GM12878 (cell line): ENCODE measurements at regions not wholly inside any gene's neighbourhood (a gene's known extent, or its start where the extent isn't known, plus 50 kb on each side); places are given as distances from the start of the nearest gene placed in this dataset.

ENCODE experiments used
- ESRRA ChIP-seq: IDR thresholded peaks from 2 replicates; pipeline ENCODE4 v1.6.1; 2012; ENCODE audit warnings: mild to moderate bottlenecking, low read length, improper control_type of control experiment
- MAX ChIP-seq: IDR thresholded peaks from 2 replicates; pipeline ENCODE4 v1.6.1; 2012; ENCODE audit warnings: low read depth, low read length, improper control_type of control experiment
- POLR2A ChIP-seq: IDR thresholded peaks from 2 replicates; pipeline ENCODE4 v1.6.1; 2011; ENCODE audit warnings: low read depth, mild to moderate bottlenecking, low read length
- REST ChIP-seq: IDR thresholded peaks from 2 replicates; pipeline ENCODE4 v1.6.1; 2012; ENCODE audit warnings: mild to moderate bottlenecking, low read depth, low read length

DNA sequence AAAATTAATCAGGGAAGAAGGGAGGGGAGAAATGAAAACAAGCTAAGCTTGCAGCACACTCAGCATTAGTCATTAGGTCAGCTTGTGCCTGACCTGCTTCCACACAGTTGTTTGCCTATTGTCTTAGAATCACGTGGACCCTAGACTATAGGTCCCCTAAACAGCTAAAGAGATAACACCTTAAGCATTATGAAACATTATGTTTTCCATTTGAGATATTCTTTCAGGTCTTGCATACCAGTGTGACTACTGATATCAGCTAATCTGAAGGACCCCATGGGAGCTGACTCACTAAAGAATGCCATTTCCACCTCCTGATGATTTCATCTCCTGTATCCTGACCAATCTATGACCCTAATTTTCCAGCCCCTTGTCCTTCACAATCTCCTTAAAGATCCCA lies 154.1 kb upstream of the FUT8 start:
- TF ChIP-seq POLR2A (no peak), ESRRA (no peak), REST (no peak), MAX (no peak)
